Prostate gland (tissue), 2 donors: ENCODE measurements at regions not wholly inside any gene's neighbourhood (a gene's known extent, or its start where the extent isn't known, plus 50 kb on each side); places are given as distances from the start of the nearest gene placed in this dataset.

Source experiments
- DNase-seq: peaks from one replicate; pipeline ENCODE4 v3.0.0-alpha.2; 2019; ENCODE audit warnings: low spot score
- H3K27ac ChIP-seq, 2 donors: fragments of 200-600 bp; sonication (generic); 2 replicates each; pipeline ENCODE4 v1.5.1; 2017 to 2019
- H3K27me3 ChIP-seq: fragments of 200-600 bp; sonication (generic); replicated peaks from 2 replicates; pipeline ENCODE4 v1.5.1; 2019; ENCODE audit not compliant: insufficient read depth
- H3K36me3 ChIP-seq, 2 donors: fragments of 200-600 bp; sonication (generic); 1 replicate in 1 of 2; 2 replicates in 1 of 2; pipeline versions ENCODE4 v1.5.1 to v1.8.1; 2017 to 2019
- H3K4me1 ChIP-seq: fragments of 200-600 bp; sonication (generic); replicated peaks from 2 replicates; pipeline ENCODE4 v1.5.1; 2019
- H3K4me3 ChIP-seq, 2 donors: fragments of 200-600 bp; sonication (generic); 2 replicates each; pipeline ENCODE4 v1.5.1; 2017 to 2019
- H3K9me3 ChIP-seq: fragments of 200-600 bp; sonication (generic); 2 replicates; pipeline ENCODE4 v1.5.1; 2017
- POLR2A ChIP-seq: fragments of 450-650 bp; IDR thresholded peaks from one replicate; pipeline ENCODE4 v1.6.1; 2016; ENCODE audit warnings: antibody characterized with exemption, mild to moderate bottlenecking
- POLR2AphosphoS5 ChIP-seq: sonication (generic); formaldehyde crosslinking; IDR thresholded peaks from one replicate; pipeline ENCODE4 v1.6.1; 2017; ENCODE audit warnings: antibody characterized with exemption
- WGBS: methylation state at CpG from one replicate; pipeline ENCODE4 v1.1.5; 2018; 5-methylcytosine and 5-hydroxymethylcytosine counted together
- intact Hi-C: fragments of 100-400 bp; cut with DNase I; formaldehyde crosslinking; loops from one replicate; pipeline ENCODE4 v1.14.2; 2022
- TF ChIP-seq, protein P1 (sequence below), 4 experiments: fragments of 200-600 bp in 2 of 4; fragments of 450-650 bp in 2 of 4; sonication (generic) in 2 of 4; IDR thresholded peaks; 1 replicate in 3 of 4; 2 replicates in 1 of 4; pipeline ENCODE4 v1.5.1; 2016 to 2019; ENCODE audit warnings: antibody characterized with exemption in 4 of 4, mild to moderate bottlenecking in 2 of 4, moderate library complexity in 2 of 4

- DNase-seq: no peak
- Histone ChIP-seq H3K4me1 (peaks cover 3% of the 10 kb centered on the region), H3K9me3 (no peaks in the 10 kb centered on the region), H3K4me3 (no peak overlapping the region), H3K27ac (no peak overlapping the region), H3K27me3 (no peaks in the 10 kb centered on the region), H3K36me3 (no peaks in the 10 kb centered on the region)
- WGBS: 96% methylated on average over 5 of the region's 5 CpGs
- TF ChIP-seq POLR2AphosphoS5: no peak
- TF ChIP-seq, protein P1, sequence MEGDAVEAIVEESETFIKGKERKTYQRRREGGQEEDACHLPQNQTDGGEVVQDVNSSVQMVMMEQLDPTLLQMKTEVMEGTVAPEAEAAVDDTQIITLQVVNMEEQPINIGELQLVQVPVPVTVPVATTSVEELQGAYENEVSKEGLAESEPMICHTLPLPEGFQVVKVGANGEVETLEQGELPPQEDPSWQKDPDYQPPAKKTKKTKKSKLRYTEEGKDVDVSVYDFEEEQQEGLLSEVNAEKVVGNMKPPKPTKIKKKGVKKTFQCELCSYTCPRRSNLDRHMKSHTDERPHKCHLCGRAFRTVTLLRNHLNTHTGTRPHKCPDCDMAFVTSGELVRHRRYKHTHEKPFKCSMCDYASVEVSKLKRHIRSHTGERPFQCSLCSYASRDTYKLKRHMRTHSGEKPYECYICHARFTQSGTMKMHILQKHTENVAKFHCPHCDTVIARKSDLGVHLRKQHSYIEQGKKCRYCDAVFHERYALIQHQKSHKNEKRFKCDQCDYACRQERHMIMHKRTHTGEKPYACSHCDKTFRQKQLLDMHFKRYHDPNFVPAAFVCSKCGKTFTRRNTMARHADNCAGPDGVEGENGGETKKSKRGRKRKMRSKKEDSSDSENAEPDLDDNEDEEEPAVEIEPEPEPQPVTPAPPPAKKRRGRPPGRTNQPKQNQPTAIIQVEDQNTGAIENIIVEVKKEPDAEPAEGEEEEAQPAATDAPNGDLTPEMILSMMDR (IDR thresholded peaks at IDR 0.05): no peak
- TF ChIP-seq POLR2A: no peak
- intact Hi-C loops: loop anchor here (5.0 to 10.0 kb wide), 4 partner anchors 224 to 611 kb away; no protein-coding TSS in a partner anchor
These were observed 412.8 kb upstream of the ZMIZ1 start for GRCh38 chr10:78655979-78656378.

- H3K4me3 ChIP-seq: no peak overlapping the region
- no peaks in the 10 kb centered on the region for H3K27me3 ChIP-seq
- TF ChIP-seq, protein P1 (IDR thresholded peaks at IDR 0.05): no peak
- TF ChIP-seq POLR2A (no peak), POLR2AphosphoS5 (no peak)
- H3K27ac ChIP-seq: no peak overlapping the region
- intact Hi-C loops: loop anchor here (5.0 to 10.0 kb wide), 4 partner anchors 224 to 612 kb away; no protein-coding TSS in a partner anchor
- H3K4me1 ChIP-seq: peaks cover 3% of the 10 kb centered on the region
- H3K9me3 ChIP-seq: no peaks in the 10 kb centered on the region
- WGBS: 38% methylated on average over 29 of the region's 29 CpGs
- no peaks in the 10 kb centered on the region for H3K36me3 ChIP-seq
- DNase-seq: peak; percentile 39
These were observed 412.2 kb upstream of the ZMIZ1 start for GRCh38 chr10:78656417-78657162.

- TF ChIP-seq POLR2AphosphoS5 (peak; percentile 29), POLR2A (no peak)
- TF ChIP-seq, protein P1 (IDR thresholded peaks at IDR 0.05): peak; percentile 32 to 75 (median 70)
- Histone ChIP-seq H3K36me3 (no peaks in the 10 kb centered on the region), H3K27ac (no peak overlapping the region), H3K4me3 (no peak overlapping the region), H3K4me1 (peaks cover 3% of the 10 kb centered on the region), H3K27me3 (no peaks in the 10 kb centered on the region), H3K9me3 (no peaks in the 10 kb centered on the region)
- 61% methylated on average over 13 of the region's 13 CpGs for WGBS
- intact Hi-C loops: loop anchor here (5.0 to 10.0 kb wide), 4 partner anchors 225 to 613 kb away; no protein-coding TSS in a partner anchor
- peak; percentile 79 for DNase-seq
These were observed 411.5 kb upstream of the ZMIZ1 start for GRCh38 chr10:78657163-78657861.

GRCh38 chr10:78657862-78658165, 411.0 kb upstream of the ZMIZ1 start:
- Histone ChIP-seq H3K4me1 (peaks cover 3% of the 10 kb centered on the region), H3K4me3 (no peak overlapping the region), H3K27me3 (no peaks in the 10 kb centered on the region), H3K9me3 (no peaks in the 10 kb centered on the region), H3K27ac (no peak overlapping the region), H3K36me3 (no peaks in the 10 kb centered on the region)
- TF ChIP-seq, protein P1 (IDR thresholded peaks at IDR 0.05): no peak
- TF ChIP-seq POLR2A (no peak), POLR2AphosphoS5 (no peak)
- intact Hi-C loops: loop anchor here (5.0 to 10.0 kb wide), 4 partner anchors 226 to 613 kb away; no protein-coding TSS in a partner anchor
- WGBS: 83% methylated on average over 1 of the region's 1 CpG
- DNase-seq: no peak
